ENCODE measurements at regions not wholly inside any gene's neighbourhood (a gene's known extent, or its start where the extent isn't known, plus 50 kb on each side); places are given as distances from the start of the nearest gene placed in this dataset.

DNA sequence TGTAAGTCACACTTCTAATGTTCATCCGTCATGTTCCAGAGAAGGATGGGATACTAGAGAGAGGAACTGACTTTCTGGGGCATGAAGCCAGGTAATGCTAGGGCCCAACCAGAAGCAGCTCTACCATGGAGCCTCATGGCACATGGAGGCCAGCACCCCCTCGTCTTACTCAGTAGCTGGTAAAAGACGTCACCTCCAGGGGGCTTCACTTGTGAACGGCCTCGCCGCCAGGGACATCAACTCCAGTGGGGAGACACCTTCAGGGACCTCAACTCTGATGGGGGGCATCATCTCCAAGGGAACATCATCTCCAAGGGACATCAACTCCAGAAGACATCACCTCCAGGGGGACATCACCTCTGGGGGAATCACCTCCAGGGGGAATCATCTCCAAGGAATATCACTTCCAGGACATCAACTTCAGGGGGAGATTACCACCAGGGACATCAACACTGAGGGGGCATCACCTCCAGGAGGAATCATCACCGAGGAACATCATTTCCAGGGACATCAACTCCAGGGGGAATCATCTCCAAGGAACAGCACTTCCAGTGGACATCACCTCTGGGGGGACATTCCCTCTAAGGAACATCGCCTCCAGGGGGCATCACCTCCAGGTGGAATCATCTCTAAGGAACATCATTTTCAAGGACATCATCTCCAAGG is 168.4 kb downstream of the NDUFA10 start:
- ATAC-seq (no peak), DNase-seq (no peak), FAIRE-seq (no peak)
- H3K4me3 ChIP-seq: no peak overlapping the region
- TF ChIP-seq, protein P1, sequence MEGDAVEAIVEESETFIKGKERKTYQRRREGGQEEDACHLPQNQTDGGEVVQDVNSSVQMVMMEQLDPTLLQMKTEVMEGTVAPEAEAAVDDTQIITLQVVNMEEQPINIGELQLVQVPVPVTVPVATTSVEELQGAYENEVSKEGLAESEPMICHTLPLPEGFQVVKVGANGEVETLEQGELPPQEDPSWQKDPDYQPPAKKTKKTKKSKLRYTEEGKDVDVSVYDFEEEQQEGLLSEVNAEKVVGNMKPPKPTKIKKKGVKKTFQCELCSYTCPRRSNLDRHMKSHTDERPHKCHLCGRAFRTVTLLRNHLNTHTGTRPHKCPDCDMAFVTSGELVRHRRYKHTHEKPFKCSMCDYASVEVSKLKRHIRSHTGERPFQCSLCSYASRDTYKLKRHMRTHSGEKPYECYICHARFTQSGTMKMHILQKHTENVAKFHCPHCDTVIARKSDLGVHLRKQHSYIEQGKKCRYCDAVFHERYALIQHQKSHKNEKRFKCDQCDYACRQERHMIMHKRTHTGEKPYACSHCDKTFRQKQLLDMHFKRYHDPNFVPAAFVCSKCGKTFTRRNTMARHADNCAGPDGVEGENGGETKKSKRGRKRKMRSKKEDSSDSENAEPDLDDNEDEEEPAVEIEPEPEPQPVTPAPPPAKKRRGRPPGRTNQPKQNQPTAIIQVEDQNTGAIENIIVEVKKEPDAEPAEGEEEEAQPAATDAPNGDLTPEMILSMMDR (IDR thresholded peaks at IDR 0.05): no peak
- H3K4me1 ChIP-seq: no peaks in the 10 kb centered on the region
- H3K27ac ChIP-seq: no peak overlapping the region
- WGBS, 2 donors: 83 to 91% methylated on average over 8 of the region's 8 CpGs
- intact Hi-C loops (cut with DNase I): no loop called here
- no peaks in the 10 kb centered on the region for H3K9me3 ChIP-seq
- no peaks in the 10 kb centered on the region for H3K27me3 ChIP-seq
- H3K36me3 ChIP-seq: no peaks in the 10 kb centered on the region

DNA sequence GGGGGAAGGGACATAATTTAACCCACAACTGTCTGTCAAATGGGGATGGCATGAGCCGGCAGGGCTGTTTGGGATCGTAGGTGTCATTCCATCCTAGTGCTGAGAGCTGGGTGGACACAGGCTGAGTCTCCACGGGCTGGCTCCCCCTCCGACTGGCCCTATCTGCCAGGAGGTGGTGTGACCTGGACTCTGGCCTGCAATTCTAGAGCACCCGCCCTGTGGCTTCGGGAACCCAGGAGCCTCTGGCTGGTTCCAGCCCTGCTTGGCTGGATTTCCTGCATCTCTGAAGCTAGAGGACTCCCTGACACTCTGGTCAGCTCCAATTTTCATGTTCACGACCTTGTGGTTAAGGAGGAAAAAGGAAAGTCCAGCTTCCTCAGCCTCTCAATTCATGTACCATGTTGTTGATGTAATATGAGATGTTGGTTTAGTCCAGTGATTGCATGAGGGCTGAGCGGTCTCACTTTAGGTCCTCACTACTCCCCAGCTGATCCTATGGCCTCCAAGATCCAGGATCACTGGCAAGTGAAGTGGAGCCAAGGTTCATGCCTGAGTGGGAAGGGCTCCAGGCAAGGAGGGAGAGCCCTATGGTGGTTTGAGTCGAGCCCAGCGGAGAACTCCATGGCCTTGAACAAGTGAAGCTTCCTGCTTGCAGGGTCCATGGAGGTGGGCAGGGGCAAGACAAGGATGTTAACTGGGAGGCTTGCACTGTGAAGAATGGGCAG is 169.1 kb downstream of the NDUFA10 start:
- H3K4me3 ChIP-seq: no peak overlapping the region
- H3K27me3 ChIP-seq: no peaks in the 10 kb centered on the region
- no peaks in the 10 kb centered on the region for H3K4me1 ChIP-seq
- WGBS, 2 donors: 68 to 77% methylated on average over 10 of the region's 10 CpGs
- FAIRE-seq: no peak
- no peak for ATAC-seq
- no peaks in the 10 kb centered on the region for H3K9me3 ChIP-seq
- TF ChIP-seq, protein P1 (IDR thresholded peaks at IDR 0.05): no peak
- no peak overlapping the region for H3K27ac ChIP-seq
- intact Hi-C loops (cut with DNase I): no loop called here
- no peaks in the 10 kb centered on the region for H3K36me3 ChIP-seq
- no peak for DNase-seq

DNA sequence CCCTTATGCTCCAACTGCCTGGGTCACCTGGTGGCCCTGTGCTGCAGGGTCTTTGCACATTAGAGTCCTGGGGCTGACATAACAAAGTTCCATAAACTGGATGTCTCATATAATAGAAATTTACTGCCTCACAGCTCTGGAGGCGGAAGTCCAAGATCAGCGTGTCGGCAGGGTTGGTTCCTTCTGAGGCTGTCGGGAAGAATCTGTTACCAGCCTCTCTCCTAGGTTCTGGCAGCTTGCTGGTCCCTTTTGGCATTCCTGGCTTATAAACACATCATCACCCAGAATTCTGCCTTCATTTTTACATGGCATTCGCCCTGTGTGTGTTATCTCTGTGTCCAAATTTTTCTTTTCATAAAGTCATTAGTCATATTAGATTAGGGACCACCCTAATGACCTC is 170.5 kb downstream of the NDUFA10 start:
- H3K36me3 ChIP-seq: no peaks in the 10 kb centered on the region
- intact Hi-C loops (cut with DNase I): no loop called here
- TF ChIP-seq, protein P1 (IDR thresholded peaks at IDR 0.05): no peak
- no peak for FAIRE-seq
- no peak for DNase-seq
- H3K4me3 ChIP-seq: no peak overlapping the region
- ATAC-seq: no peak
- H3K9me3 ChIP-seq: no peaks in the 10 kb centered on the region
- WGBS, 2 donors: 76 to 86% methylated on average over 5 of the region's 5 CpGs
- H3K27me3 ChIP-seq: no peaks in the 10 kb centered on the region
- H3K27ac ChIP-seq: no peak overlapping the region
- H3K4me1 ChIP-seq: no peaks in the 10 kb centered on the region

DNA sequence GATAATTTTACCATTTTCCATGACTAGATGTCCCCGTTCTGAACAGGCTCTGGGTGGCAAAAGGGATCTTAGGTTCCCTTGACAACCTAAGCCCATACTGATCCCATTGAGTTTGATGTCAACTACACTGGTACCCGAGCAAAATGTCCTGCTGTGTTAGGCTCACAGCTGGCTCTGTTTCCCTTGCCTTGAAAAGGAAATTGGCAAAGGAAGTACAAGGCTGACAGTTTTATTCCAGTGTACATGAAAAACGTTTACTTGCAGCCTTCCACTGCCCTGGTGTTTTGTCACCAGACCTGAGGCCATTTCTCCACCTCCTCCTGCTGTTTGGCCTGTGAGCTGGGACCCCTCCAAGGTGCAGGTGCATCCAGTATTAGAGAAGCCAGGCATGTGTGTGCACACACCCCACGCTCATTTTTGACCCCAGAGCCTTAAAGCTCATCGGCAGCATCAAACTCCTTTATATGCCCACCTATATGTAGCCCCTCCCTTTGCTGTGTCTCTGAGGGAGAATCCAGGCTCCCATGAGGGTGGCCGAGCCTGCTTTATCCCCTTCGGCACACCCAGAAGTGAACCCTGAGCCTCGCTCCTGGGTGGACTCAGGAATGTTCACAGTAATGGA is 171.3 kb downstream of the NDUFA10 start:
- Histone ChIP-seq H3K4me3 (no peak overlapping the region), H3K4me1 (no peaks in the 10 kb centered on the region), H3K27me3 (no peaks in the 10 kb centered on the region), H3K36me3 (no peaks in the 10 kb centered on the region), H3K27ac (no peak overlapping the region), H3K9me3 (no peaks in the 10 kb centered on the region)
- no peak for ATAC-seq
- no peak for FAIRE-seq
- TF ChIP-seq, protein P1 (IDR thresholded peaks at IDR 0.05): no peak
- 47 to 61% methylated on average over 8 of the region's 8 CpGs for WGBS, 2 donors
- intact Hi-C loops (cut with DNase I): no loop called here
- DNase-seq: no peak

DNA sequence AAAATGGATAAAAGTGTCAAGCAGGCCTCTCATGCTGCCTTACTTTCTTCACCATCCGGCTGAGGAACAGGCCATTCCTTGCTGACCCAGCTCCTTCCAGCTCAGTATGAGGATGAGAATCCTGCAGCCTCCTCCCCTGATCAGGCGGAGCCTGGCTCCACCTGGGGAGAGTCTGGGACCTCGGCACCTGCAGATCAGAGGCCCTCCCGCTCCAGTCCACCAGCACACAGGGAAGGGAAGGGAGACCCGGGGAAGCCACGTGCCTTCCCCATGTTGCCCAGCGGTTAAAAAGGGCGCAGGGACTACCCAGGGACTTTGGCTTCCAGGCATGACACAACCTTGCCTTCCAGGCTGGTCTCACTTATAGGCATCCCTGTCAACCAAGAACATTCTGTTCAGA is 172.0 kb downstream of the NDUFA10 start:
- no peak for ATAC-seq
- no peak for FAIRE-seq
- Histone ChIP-seq H3K4me1 (no peaks in the 10 kb centered on the region), H3K4me3 (no peak overlapping the region), H3K36me3 (no peaks in the 10 kb centered on the region), H3K27ac (no peak overlapping the region), H3K9me3 (no peaks in the 10 kb centered on the region), H3K27me3 (no peaks in the 10 kb centered on the region)
- TF ChIP-seq, protein P1 (IDR thresholded peaks at IDR 0.05): no peak
- DNase-seq: no peak
- intact Hi-C loops (cut with DNase I): no loop called here
- WGBS, 2 donors: 64 to 67% methylated on average over 8 of the region's 8 CpGs

Measured in pancreas (tissue), 10 donors.